Smooth muscle cell (in vitro differentiated cells): ENCODE measurements at regions not wholly inside any gene's neighbourhood (a gene's known extent, or its start where the extent isn't known, plus 50 kb on each side); places are given as distances from the start of the nearest gene placed in this dataset.

Experiments
- DNase-seq: peaks from one replicate; lab custom pipeline; 2025; ENCODE audit not compliant: unreplicated experiment; lab: John Stamatoyannopoulos, UW
- H2AFZ ChIP-seq: fragments of 200-600 bp; sonication (generic); 2 replicates; pipeline ENCODE4 v1.6.0; 2016; ENCODE audit warnings: antibody characterized with exemption, low read depth, mild to moderate bottlenecking
- H3F3A ChIP-seq: fragments of 200-600 bp; sonication (generic); 2 replicates; pipeline ENCODE4 v1.6.0; 2017; ENCODE audit warnings: antibody characterized with exemption, low read depth
- H3K27ac ChIP-seq: fragments of 200-600 bp; sonication (generic); 2 replicates; pipeline ENCODE4 v1.5.1; 2016; ENCODE audit warnings: low read depth, mild to moderate bottlenecking
- H3K27me3 ChIP-seq: fragments of 200-600 bp; sonication (generic); 2 replicates; pipeline ENCODE4 v1.6.1; 2016; ENCODE audit warnings: low read depth, mild to moderate bottlenecking
- H3K36me3 ChIP-seq: fragments of 200-600 bp; sonication (generic); 2 replicates; pipeline ENCODE4 v1.5.1; 2016; ENCODE audit warnings: low read depth
- H3K4me1 ChIP-seq: fragments of 200-600 bp; sonication (generic); 2 replicates; pipeline ENCODE4 v1.5.1; 2016; ENCODE audit warnings: low read depth
- H3K4me2 ChIP-seq: fragments of 200-600 bp; sonication (generic); 2 replicates; pipeline ENCODE4 v1.6.0; 2016; ENCODE audit warnings: mild to moderate bottlenecking
- H3K4me3 ChIP-seq: fragments of 200-600 bp; sonication (generic); 2 replicates; pipeline ENCODE4 v1.5.1; 2016; ENCODE audit warnings: mild to moderate bottlenecking
- H3K79me2 ChIP-seq: fragments of 200-600 bp; sonication (generic); 2 replicates; pipeline ENCODE4 v1.6.0; 2016; ENCODE audit warnings: low read depth, mild to moderate bottlenecking
- H3K9ac ChIP-seq: fragments of 200-600 bp; sonication (generic); 2 replicates; pipeline ENCODE4 v1.6.0; 2016; ENCODE audit warnings: low read depth
- H3K9me3 ChIP-seq: fragments of 200-600 bp; sonication (generic); replicated peaks from 2 replicates; pipeline ENCODE4 v1.5.1; 2016; ENCODE audit warnings: low read depth
- H4K20me1 ChIP-seq: fragments of 200-600 bp; sonication (generic); 2 replicates; pipeline ENCODE4 v1.6.0; 2016; ENCODE audit warnings: low read depth
- CTCF ChIP-seq: fragments of 200-600 bp; sonication (generic); IDR thresholded peaks from 2 replicates; pipeline ENCODE4 v1.5.1; 2017; ENCODE audit warnings: borderline replicate concordance, mild to moderate bottlenecking, antibody characterized with exemption; ENCODE audit not compliant: insufficient read depth, poor library complexity, severe bottlenecking
- WGBS: methylation state at CpG from one replicate; pipeline ENCODE4 v1.1.7; 2016; ENCODE audit warnings: low lambda C conversion rate; 5-methylcytosine and 5-hydroxymethylcytosine counted together

- Histone ChIP-seq H3K4me1 (peaks cover 9% of the 10 kb centered on the region), H3K36me3 (no peaks in the 10 kb centered on the region), H3K79me2 (no peaks in the 10 kb centered on the region), H4K20me1 (no peaks in the 10 kb centered on the region), H3K27ac (peak overlapping the region; percentile 97), H2AFZ (no peak overlapping the region), H3K4me3 (peak overlapping the region; percentile 38), H3K4me2 (peak overlapping the region; percentile 83), H3K9ac (peak overlapping the region; percentile 83), H3K27me3 (no peaks in the 10 kb centered on the region), H3K9me3 (no peaks in the 10 kb centered on the region), H3F3A (peaks cover 16% of the 10 kb centered on the region)
- 6% methylated on average over 10 of the region's 10 CpGs for WGBS
- no peak for DNase-seq
- TF ChIP-seq CTCF: no peak
Measured at GRCh38 chr12:46523863-46524770, 151.5 kb upstream of the SLC38A2 start.

- Histone ChIP-seq H3K27me3 (no peaks in the 10 kb centered on the region), H4K20me1 (no peaks in the 10 kb centered on the region), H3K79me2 (no peaks in the 10 kb centered on the region), H3K36me3 (no peaks in the 10 kb centered on the region), H3K4me2 (peak overlapping the region; percentile 83), H3K4me3 (peak overlapping the region; percentile 38), H3F3A (peaks cover 16% of the 10 kb centered on the region), H3K4me1 (peaks cover 15% of the 10 kb centered on the region), H3K9me3 (no peaks in the 10 kb centered on the region), H3K27ac (peak overlapping the region; percentile 97), H3K9ac (peak overlapping the region; percentile 83), H2AFZ (no peak overlapping the region)
- no peak for TF ChIP-seq CTCF
- no peak for DNase-seq
- WGBS: 32% methylated on average over 2 of the region's 2 CpGs
Measured at GRCh38 chr12:46523446-46523845, 150.9 kb upstream of the SLC38A2 start.

- H3K4me3 ChIP-seq: no peak overlapping the region
- no peak for TF ChIP-seq CTCF
- H3K4me2 ChIP-seq: peak overlapping the region; percentile 83
- no peak overlapping the region for H2AFZ ChIP-seq
- H3K9ac ChIP-seq: no peak overlapping the region
- DNase-seq: no peak
- H3K27me3 ChIP-seq: no peaks in the 10 kb centered on the region
- no peaks in the 10 kb centered on the region for H3K36me3 ChIP-seq
- no peaks in the 10 kb centered on the region for H3K79me2 ChIP-seq
- no peaks in the 10 kb centered on the region for H3K9me3 ChIP-seq
- H3F3A ChIP-seq: peaks cover 16% of the 10 kb centered on the region
- peaks cover 20% of the 10 kb centered on the region for H3K4me1 ChIP-seq
- peak overlapping the region; percentile 97 for H3K27ac ChIP-seq
- no peaks in the 10 kb centered on the region for H4K20me1 ChIP-seq
- 36% methylated on average over 1 of the region's 1 CpG for WGBS
Measured at GRCh38 chr12:46522071-46522470, 149.5 kb upstream of the SLC38A2 start.
